Stimulated activated CD8-positive, alpha-beta memory T cell treated with anti-CD3 and anti-CD28 coated beads, Interleukin-2, amount 100 ng/mL, for 48 hours (primary cell): ENCODE measurements at regions not wholly inside any gene's neighbourhood (a gene's known extent, or its start where the extent isn't known, plus 50 kb on each side); places are given as distances from the start of the nearest gene placed in this dataset.

ENCODE experiments used
- DNase-seq, 2 donors: peaks; one replicate each; pipeline ENCODE4 v3.0.0-alpha.2; 2020; ENCODE audit warnings: low read depth in 2 of 2

DNA sequence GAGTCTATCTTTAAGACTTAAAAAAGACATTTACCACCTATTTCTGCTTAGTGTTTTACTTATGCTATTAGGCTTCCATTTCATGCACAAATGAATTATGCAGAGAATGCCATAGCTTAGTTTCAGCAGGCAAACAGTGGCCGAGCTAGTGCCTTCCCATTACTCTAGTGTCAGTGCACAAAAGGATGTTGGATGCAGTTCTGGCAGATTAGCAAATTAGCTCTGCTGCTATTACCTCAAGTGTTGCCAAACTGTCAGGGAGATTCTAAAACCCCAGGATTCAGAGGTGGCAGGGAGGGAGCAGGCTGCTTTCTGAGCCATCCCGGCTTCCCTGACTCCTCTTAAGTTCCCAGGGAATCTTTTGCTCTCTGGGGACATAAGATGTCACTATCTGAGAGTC, 209.4 kb upstream of the NCAM1 start:
- no peak for DNase-seq

DNA sequence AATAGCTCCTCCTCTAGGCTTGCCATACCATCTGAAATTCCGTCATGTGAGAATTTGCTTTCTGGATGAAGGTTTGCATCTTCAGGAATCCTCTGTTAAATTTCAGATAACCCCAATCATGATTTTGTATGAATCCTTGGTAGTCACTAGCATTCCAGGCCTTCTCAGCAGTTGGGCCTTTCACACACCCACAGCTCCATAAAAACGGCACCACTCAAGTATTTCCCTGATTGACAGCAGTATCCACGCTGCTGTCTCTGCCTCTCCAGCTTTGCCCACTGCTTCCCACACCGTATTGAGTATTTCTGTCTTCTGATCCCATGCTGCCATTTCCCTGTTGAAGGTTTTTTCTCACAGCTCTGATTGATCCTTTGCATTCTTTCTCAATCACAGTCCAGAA, 208.7 kb upstream of the NCAM1 start:
- DNase-seq, result no peak

DNA sequence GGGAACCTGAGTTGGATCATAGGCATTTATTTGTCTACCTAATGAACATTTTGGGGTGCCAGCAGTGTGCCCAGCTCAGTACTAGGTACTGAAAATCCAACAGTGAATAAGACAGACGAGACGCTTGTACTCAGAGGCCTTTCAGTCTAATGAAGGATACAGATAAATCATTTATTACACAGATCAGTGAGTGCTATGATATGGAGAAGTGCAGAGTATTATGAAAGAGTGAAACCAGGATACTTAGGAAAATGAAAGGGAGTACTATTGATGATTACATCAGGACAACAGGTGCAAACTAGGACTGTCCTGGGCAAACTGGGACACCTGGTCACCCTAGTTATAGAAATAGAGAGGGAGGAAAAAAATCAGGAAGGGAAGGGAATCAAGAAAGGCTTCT, 207.5 kb upstream of the NCAM1 start:
- DNase-seq, result no peak

DNA sequence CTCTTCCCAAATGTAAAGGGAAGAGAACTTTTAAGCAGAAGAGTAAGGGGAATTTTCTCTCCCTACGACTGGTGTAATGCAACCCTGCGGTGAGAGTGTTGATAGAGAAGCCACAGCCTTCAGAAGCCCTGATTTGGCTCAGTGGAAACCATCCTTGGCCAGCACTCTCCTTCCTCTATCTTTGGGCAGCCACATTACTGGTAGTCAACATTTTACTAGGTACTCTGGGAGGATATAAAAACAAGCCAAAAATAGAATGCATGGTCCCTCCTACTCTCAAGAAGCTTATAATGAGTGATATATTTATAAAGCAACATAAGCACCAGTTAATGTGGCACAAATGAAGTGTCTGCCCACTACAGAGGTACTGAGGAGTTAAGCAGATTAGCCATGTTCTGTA, 201.8 kb upstream of the NCAM1 start:
- DNase-seq, result no peak

DNA sequence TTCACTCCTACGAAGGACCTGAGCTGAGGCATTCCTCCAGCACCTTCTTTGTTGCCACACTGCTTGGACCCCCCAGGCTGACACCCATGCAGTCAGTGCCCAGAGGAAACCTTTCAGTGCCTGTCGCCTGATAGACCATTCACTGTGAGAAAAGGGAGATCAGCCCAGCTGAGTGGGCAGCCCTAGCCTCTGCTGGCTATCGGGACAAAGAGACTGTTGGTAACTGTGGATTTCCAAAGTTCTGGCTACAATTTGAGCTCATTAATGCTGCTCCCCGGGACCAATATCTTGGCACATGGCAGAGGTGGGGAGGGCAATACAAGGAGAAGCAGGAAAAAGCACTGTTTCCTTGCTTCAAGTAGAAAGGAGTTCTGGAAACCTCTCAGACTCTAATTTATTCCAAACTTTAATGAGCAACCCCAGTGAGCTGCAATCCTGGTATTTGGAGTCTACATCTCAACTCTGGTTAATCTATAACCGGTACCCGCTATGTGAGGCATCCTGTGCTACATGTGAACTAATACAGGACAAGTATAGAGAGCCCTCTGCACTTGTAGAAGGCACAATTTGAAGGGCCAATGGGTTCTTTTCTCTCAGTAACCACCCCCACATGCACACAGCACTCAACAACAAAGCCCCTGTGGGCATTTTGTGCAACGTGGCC, 200.7 kb upstream of the NCAM1 start:
- no peak for DNase-seq

DNA sequence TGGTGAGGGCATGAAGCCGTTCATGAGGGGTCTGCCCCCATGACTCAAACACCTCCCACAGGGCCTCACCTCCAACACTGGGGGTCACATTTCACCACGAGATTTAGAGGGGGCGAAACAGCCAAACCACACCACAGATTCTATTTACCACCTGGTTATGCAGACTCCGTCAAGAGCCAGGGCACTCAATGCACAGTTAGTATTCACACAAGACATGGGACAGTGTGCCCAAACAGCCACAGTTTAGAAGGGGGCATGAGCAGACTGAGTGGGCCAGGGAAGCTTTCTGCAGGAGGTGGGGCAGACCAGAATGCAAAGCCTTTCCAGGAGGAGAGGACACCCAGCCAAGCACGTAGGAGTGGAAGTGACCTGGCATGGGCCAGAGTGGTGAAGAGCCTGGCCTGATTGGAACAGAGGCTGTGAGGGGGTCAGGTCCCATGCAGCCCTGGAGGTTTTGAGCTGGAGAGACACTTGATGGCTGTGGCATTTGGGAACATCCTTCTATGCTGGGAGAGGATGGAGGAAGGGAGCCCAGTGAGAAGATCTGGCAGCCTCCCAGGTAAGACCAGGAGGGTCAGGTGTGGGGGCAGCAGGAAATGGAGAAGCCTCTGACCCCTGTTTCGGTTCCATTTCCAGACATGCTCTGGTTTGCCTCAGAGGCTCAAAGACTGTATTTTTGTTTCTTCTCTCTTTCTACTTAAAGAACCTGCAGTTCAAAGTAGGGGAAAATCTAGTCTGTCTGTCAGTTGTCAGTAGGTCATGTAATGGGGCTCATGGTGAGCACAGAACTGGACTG, 199.1 kb upstream of the NCAM1 start:
- no peak for DNase-seq

DNA sequence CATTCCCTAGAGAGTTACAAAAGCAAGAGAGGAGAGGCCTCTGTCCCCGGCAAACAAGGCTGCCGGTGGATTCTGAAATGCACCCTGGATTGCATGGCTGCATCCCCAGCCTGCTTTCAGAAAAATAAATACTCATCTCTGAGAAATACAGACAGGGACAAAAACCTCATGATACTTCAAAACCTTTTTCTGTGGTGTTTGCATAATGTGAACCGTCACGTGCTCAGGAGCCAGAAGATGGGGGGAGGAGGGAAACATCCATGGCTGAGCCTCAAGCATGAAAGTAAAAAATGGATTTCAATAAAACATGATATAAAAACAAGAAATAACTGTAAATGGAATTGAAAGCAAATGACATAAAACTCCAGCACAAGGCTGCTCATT, 198.5 kb upstream of the NCAM1 start:
- DNase-seq, result no peak

DNA sequence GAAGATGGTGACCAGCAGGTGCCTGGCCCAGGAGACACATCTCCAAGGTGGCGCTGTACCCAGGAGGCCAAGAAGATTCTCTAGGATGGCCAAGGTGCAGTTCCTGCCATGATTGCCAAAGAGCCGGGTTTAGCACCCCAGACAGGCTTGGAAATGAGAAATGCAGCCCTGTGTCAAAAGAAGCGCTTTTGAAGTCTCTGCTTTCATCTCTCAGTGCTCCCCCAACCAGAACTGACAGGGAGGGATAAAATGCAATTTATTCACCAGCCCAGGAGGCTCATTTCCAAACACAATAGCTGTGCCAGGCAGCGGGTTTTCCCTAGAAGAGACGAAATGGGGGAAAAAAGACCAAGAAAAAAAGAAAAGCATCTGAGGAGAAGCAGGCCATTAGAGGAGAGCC, 195.9 kb upstream of the NCAM1 start:
- DNase-seq, result no peak

DNA sequence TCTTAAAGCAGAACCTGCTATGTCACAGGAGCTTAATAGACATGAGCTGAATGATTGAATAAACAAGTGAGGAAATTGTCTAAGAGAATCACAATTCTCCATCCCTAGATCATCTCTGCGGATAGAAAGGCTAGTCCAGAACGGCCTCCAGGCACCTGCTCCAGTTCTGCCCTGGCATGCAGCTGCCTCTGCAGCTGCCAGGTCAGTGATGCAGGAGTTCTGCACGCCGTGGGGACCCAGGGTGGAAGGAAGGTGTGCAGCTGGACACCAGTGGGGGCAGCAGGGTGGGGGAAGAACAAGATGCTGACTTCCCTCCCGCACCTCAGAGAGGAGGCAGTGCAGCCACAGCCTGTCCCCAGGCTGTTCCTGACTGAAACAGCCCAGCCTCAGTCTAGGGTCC, 192.1 kb upstream of the NCAM1 start:
- DNase-seq, result no peak

DNA sequence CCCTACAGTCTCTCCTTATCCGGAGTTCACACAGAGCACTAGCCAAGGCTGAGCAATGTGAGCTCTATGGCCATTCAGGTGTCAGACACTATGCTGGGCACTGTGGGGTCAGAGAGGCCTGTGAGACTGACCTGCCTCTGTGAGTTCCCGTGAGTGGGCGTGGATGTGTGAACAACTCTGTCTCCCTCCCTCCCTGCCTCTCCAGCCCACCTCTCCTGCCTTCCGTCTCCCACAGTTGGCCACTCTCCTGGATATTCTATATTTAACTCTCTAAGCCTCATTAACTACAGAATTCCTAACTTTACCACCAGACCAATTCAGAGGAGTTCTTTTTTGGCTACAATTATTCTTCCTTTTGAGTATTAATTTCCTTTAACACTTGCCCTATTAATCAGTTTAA, 191.6 kb upstream of the NCAM1 start:
- DNase-seq, result no peak

DNA sequence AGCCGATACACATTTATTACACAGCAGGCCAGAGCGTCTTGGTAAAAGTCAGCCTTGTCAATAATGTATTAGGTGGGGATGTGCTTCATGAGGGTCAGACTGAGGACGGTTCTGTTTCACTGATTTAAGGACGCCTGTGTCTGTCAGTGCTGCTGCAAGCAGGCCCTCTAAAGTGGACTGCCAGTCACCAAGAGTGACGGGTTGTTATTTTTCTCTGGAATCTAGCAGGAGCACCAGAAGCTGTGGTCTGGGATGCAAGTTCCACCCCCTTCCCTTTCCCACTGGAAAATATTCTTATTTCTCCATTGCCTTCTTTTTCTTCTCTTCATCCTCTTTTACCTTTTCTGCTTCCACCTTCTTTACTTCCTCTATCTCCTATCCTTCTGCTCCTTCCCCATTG, 191.2 kb upstream of the NCAM1 start:
- no peak for DNase-seq

DNA sequence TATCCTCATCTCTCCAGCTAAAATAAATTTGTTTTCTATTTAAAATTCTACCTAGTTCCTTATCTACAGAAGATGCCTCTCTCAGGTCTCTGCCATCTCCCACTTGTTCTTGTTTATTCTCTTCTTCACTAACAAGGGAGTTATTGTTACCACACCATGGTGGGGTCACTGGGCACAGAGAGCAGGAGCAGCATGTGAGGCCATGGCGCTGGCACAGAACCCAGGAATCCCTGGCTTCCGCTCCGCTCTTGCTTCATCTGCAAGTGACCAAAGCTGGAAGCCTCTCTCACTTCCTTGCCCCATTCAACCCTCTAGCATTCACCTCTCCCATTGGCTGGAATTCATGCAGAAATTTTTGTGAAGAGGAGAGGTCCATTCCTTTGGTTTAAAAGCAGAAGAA, 190.7 kb upstream of the NCAM1 start:
- no peak for DNase-seq

DNA sequence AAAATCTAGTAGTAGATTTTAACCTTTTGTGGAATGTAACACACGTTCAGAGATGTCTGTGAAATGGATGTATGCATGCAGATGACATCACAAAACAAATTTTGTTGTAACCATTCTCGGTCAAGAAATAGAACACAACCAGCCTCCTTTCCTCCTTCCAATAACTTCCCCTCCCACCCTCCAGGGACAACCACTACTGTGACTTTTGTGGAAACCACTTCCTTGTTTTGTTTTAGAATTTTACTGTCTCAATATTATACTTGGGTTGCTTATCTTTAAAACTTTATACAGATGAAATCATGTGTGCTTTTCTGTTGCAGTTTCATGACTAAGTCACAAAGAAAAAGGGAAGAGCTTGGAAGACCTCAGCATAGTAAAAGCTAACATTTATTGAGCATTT, 189.4 kb upstream of the NCAM1 start:
- DNase-seq, result no peak

DNA sequence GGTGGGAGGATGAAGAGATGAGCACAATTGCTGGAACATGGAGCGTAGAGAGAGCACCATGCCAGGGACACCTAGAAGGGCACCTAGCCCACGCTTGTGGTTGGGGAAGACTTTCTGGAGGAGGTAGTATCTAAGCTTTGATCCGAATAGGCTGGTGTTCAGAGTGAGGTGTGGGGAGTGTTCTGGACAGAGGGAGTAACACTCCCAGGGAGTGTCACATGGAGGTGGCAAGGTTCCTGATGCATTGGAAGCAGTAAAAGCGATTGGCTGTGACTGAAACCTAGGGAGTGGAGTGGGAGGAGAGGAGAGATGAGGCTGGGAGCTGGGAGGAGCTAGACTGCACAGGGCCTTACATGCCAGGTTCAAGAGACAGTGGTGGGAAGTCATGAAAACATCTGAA, 188.0 kb upstream of the NCAM1 start:
- DNase-seq, result no peak

DNA sequence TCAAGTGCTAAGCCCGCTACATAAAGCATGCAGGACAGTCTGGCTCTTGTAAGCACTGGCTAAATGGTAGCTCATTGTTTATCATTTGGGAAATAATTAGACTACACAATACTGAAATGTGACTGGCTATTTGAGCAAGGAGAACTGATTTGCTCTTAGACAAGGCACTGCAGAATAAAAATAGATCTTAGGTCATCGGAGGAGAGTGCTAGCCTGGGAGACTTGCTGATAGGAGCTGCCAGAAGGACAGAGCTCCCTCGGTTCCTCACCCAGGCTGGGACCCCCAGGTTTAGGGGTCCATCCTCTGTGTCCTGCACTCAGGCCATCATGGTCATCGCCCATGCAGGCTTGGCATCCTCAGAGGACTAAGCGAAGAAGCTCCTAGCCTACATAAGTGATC, 184.4 kb upstream of the NCAM1 start:
- DNase-seq, result no peak

DNA sequence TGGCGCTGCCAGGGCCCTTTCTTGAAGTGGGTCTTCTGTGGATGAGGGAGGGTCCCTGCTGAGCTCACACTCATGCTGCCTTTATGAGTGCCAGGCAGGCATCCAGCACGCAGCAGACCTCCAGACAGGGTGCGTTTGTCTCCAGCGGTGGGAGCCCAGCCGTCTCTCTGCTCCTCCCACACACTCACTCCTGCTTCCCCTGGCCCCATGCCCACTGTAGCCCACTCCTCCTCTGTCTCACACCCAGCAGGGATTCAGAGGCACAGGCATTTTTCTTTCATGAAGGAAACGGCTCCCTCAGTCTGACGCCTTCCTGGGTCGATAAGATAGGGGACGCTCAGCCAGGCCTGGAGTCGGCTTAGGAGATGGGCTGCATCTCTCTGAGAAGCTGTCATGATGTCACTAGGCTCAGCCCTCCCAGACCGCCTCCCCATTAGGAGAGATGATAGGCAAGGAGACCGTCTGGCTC, 183.9 kb upstream of the NCAM1 start:
- no peak for DNase-seq

DNA sequence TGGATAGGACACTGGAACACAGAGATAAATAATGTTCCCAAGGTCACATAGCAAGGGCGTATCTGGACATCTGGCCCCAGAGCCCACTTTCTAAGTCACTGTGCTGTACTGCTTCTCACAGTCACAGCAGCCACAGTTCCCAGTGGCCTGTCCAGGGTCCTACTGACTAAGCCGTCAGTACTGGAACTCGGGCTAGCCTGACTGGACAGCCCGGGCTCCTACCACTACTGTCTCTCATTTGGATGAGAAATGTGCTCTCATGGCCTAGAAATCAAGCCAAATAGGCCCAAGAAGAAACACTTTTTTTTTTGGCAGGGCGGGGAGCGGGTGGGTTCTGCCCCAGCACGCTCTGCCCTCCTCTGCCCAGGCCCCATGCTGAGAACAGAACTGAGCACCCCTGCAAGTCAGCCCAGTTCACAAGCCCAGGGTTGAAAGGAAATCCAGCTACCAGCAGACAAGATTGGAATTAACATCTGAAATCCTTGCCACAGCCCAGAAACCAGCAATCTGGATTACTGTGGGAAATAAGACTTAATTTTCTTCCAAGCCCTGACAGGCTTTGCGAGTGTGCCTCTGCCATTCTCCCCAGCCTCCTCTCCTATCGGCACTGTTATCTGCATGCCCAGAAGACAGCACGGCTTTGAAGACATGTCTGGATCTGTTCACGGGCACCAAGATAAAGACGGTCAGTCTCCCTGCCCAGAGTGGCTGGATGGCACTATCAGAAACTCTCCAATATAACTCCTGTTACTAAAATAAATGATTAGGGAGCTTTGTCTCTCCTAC, 182.9 kb upstream of the NCAM1 start:
- no peak for DNase-seq

DNA sequence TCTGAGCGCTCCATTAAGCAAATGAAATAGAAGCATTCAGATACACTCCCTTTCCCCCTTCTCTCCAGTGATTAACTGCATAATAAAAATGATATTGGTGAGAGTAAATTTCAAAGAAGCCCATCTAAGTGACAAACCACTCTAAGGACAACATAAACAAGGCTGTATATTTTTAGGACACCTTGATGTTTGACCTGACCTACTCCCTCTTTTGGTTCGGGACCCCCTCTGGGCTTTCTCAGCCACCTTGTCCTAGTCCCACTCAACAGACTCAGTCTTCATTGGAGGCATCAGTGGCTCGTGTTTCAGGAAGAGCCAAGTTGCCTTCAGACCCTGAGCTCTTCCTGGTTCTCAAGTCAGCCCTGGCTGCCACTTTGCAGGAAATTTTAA, 182.3 kb upstream of the NCAM1 start:
- DNase-seq, result no peak

DNA sequence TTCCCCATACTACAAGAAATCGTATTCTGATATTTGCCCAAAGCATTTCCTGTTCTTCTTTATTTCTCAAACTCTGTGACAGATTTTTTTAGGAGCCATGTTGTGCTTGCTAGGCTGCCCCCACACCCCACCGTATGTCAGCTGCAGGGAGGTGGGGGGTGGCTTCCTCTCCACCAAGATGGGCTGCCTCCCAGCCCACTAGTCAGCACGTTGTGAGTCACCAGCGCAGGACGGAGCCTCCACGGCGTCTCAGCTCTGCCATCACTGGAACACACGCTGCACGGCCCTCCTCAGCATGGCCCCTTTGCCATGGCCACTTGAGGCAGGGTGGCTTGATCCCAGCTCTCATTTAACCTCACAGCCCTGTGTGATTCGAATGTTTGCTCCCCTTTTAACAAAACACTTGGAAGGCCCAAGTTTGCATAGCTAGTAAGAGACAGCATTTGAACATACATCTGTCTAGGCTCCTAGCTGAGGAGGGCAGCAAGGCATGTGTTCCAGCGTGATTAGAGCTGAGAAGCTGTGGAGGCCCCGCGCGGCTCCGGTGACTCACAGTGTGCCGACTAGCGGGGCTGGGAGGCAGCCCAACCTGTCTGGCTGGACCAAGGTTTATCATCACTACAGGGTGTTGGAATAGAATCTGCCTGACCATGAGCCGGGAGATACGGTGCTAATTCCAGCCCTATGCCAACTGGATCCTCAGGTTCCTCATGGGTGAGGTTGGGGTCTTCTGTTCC, 180.7 kb upstream of the NCAM1 start:
- DNase-seq, result no peak

DNA sequence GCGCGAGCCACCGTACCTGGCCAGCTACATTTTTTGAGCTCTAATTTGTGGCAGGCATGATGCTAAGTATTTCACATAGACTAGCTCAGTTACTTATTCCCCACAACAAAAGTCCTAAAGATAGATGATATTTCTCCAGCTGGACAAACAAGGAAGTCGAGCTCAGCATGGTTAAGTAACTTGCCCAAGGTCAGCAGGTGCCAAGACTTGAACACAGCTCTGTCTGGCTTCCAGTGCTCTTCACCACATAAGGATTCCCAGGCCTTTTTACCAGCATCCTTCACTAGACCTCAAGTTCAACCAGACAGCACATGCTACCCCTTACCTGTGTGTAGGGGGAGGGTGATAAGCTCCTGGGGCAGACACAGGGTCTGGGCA, 177.3 kb upstream of the NCAM1 start:
- no peak for DNase-seq

DNA sequence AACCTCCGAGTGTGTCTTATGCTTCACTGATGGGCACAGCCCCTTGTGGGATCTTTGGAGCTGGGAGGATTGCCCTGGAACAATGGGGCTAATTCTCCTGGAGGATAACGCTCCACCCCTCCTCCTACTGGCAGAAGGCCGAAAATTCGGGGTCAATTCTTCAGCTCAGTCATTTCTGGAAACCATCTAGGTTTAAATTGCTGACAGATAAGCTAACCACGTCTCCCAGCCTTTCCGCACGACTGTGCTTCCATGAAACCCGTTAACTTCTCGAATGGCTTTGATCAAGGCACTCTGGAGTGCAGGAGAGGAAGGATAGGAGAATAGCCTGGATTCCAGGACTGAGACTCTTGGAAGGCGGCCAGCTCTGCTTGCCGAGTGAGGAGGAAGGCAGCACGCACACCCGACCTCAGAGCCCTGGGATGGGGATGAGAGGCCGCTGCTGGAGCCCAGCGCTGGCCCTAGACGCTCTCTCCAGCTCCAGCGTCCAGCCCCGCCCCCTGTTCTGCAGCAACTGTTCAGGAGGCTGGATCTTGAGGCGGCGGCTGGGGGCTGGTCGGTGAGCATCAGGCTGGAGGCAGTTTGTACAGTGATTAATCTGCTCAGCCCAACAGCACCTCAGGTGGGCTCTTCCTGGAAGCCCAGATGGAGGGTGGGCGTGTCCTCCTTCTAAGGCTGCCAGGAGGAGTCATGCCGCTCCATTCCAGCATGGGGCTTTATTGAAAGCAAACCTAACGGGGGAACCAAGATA, 176.7 kb upstream of the NCAM1 start:
- no peak for DNase-seq

DNA sequence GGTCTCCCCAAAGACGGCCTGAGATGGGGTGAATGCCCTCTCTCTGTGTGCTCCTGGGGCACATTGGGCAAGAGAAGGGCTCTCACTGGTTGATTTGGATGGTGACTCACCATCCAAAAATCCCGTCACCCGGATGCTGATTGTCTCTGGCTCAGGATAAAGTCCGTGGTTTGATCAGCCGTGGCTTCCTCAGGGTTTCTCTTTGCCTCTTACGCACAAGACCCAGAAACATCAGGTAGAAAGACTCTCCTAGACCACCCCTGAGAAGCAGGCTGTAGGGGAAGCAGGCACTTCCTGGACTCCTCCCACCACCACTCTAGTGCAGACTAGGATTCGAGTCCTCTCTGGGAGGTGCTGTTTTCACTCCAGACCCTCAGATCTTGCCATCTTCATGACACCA, 176.1 kb upstream of the NCAM1 start:
- no peak for DNase-seq
